ENCODE measurements at regions not wholly inside any gene's neighbourhood (a gene's known extent, or its start where the extent isn't known, plus 50 kb on each side); places are given as distances from the start of the nearest gene placed in this dataset.
"Not testable (repeated sequence)": the region's sequence is repeated elsewhere in the genome, so short reads cannot be mapped to it uniquely, and the experiment has no call there.

GRCh38 chr6:167685654-167686053 lies 141.1 kb upstream of the AFDN start:
- TF ChIP-seq ZNF274 (IDR thresholded peaks at IDR 0.05; ENCODE audit: low read depth, low read length) = no peak
- H3K4me3 ChIP-seq (ENCODE audit: low read length) = no peak overlapping the region

- no peak for TF ChIP-seq ZNF274 (IDR thresholded peaks at IDR 0.05; ENCODE audit: low read depth, low read length)
- no peak overlapping the region for H3K4me3 ChIP-seq (ENCODE audit: low read length)
These were observed 140.4 kb upstream of the AFDN start for GRCh38 chr6:167686204-167686893.

GRCh38 chr6:167687116-167687725 lies 139.5 kb upstream of the AFDN start:
- TF ChIP-seq ZNF274 (IDR thresholded peaks at IDR 0.05; ENCODE audit: low read depth, low read length) = no peak
- H3K4me3 ChIP-seq (ENCODE audit: low read length) = no peak overlapping the region

GRCh38 chr6:167688123-167688522 lies 138.6 kb upstream of the AFDN start:
- no peak overlapping the region for H3K4me3 ChIP-seq (ENCODE audit: low read length)
- TF ChIP-seq ZNF274 (IDR thresholded peaks at IDR 0.05; ENCODE audit: low read depth, low read length) = no peak

GRCh38 chr6:167689278-167689677 lies 137.4 kb upstream of the AFDN start:
- H3K4me3 ChIP-seq (ENCODE audit: low read length) = no peak overlapping the region
- TF ChIP-seq ZNF274 (IDR thresholded peaks at IDR 0.05; ENCODE audit: low read depth, low read length) = no peak

GRCh38 chr6:167689751-167690150 lies 137.0 kb upstream of the AFDN start:
- no peak for TF ChIP-seq ZNF274 (IDR thresholded peaks at IDR 0.05; ENCODE audit: low read depth, low read length)
- H3K4me3 ChIP-seq (ENCODE audit: low read length) = no peak overlapping the region

- H3K4me3 ChIP-seq (ENCODE audit: low read length) = not testable (repeated sequence)
These were observed 136.4 kb upstream of the AFDN start for GRCh38 chr6:167690167-167690922.

GRCh38 chr6:167690931-167691330 lies 135.8 kb upstream of the AFDN start:
- no peak overlapping the region for H3K4me3 ChIP-seq (ENCODE audit: low read length)
- TF ChIP-seq ZNF274 (IDR thresholded peaks at IDR 0.05; ENCODE audit: low read depth, low read length) = no peak

GRCh38 chr6:167691533-167692312 lies 135.0 kb upstream of the AFDN start:
- no peak for TF ChIP-seq ZNF274 (IDR thresholded peaks at IDR 0.05; ENCODE audit: low read depth, low read length)
- no peak overlapping the region for H3K4me3 ChIP-seq (ENCODE audit: low read length)

- not testable (repeated sequence) for H3K4me3 ChIP-seq (ENCODE audit: low read length)
These were observed 133.2 kb upstream of the AFDN start for GRCh38 chr6:167693478-167693877.

GRCh38 chr6:167695831-167696230 lies 130.9 kb upstream of the AFDN start:
- TF ChIP-seq ZNF274 (IDR thresholded peaks at IDR 0.05; ENCODE audit: low read depth, low read length) = no peak
- no peak overlapping the region for H3K4me3 ChIP-seq (ENCODE audit: low read length)

GRCh38 chr6:167696296-167696695 lies 130.4 kb upstream of the AFDN start:
- no peak for TF ChIP-seq ZNF274 (IDR thresholded peaks at IDR 0.05; ENCODE audit: low read depth, low read length)
- no peak overlapping the region for H3K4me3 ChIP-seq (ENCODE audit: low read length)

- TF ChIP-seq ZNF274 (IDR thresholded peaks at IDR 0.05; ENCODE audit: low read depth, low read length) = no peak
- H3K4me3 ChIP-seq (ENCODE audit: low read length) = no peak overlapping the region
These were observed 129.4 kb upstream of the AFDN start for GRCh38 chr6:167697316-167697715.

- TF ChIP-seq ZNF274 (IDR thresholded peaks at IDR 0.05; ENCODE audit: low read depth, low read length) = no peak
- no peak overlapping the region for H3K4me3 ChIP-seq (ENCODE audit: low read length)
These were observed 128.2 kb upstream of the AFDN start for GRCh38 chr6:167698540-167698939.

All from GM08714 (cell line).